ENCODE measurements at regions not wholly inside any gene's neighbourhood (a gene's known extent, or its start where the extent isn't known, plus 50 kb on each side); places are given as distances from the start of the nearest gene placed in this dataset.

GRCh38 chr5:34498572-34498971 lies 157.6 kb upstream of the RAI14 start:
- no peak for TF ChIP-seq SUZ12 (IDR thresholded peaks at IDR 0.05; ENCODE audit: extremely low read depth, insufficient read depth, insufficient read length)
- no peak for TF ChIP-seq ZNF274 (IDR thresholded peaks at IDR 0.05; ENCODE audit: low read depth, low read length)

Measured in NT2/D1 (cell line).